HG03432 (cell line): ENCODE measurements at regions not wholly inside any gene's neighbourhood (a gene's known extent, or its start where the extent isn't known, plus 50 kb on each side); places are given as distances from the start of the nearest gene placed in this dataset.
"Not testable (repeated sequence)": the region's sequence is repeated elsewhere in the genome, so short reads cannot be mapped to it uniquely, and the experiment has no call there.

ENCODE experiments used
- ATAC-seq: cut with Tn5 transposase; IDR thresholded peaks from one replicate; pipeline ENCODE4 v1.9.1; 2021; ENCODE audit warnings: mild to moderate bottlenecking, moderate library complexity; ENCODE audit not compliant: unreplicated experiment

DNA sequence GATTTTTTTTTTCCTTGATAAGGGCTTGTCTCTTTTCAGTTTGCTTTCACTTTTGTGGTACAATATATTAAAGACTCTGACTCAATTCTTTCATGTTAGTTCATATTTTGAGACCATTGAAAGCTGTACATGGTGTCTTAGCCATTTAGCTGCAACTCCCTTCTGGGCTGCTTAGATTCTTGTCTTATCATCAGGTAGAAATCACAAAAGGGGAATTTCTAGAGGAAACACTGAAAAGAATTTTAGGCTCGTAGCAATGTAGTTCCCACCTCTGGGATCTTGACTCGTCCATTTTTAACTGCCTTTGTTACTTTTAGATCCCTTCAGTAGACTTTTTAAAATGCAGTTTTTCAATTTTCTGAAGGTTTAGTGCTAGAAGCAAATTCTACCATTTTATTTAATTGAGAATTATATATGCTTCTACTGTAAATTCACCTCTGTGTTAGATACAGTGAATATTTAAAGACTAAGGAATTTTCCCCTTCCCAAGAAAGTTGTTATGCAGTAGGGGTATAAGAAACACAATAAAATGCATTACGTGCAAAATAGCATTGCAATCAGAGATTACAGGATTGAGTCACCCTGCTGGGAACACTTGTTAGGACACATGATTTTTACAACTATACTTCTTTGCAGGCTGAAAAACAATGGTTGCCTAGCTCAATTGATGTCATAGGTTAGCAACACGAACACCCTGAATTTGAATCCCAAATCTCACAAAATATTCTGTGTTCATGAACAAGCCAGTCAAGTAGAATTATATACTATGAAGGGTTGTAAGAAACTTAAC, 772.7 kb downstream of the PDCD6IP start:
- no peak for ATAC-seq

DNA sequence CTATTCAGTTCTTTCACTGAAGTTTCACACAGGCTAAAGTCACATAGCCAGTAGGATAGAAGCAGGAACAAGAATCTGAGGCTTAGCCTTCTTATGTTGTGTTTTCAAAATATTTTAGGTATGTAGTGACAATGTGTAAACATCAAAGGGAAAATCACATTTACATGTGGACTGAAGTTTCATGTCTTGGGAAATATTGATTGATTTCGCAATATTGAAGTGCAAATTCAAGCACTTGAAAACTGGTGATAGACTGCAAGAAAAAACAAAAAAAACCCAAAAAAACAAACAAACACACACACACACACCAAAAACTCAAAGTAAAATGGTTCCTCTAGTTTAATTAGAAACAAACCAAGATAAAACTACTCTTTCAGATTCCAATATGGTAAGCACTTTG, 773.3 kb downstream of the PDCD6IP start:
- ATAC-seq, result no peak

DNA sequence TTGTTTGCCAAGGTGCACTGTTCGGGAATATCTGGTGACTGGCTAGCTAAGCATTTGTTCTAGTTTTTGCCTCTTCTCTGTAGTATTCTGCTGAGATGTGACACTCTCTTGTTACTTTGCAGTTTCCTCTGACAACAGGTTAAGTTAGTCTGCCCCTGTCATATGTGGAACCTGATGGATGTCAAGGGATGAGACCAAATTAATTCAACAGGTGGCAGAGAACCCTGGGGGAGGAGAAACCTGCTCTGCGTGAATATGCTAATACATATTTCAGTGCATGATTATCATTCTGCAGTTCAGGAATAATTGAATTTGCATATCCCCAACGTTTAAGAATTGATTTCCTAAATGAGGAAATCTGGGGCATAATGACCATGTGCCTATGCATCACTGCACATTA, 777.3 kb downstream of the PDCD6IP start:
- no peak for ATAC-seq

DNA sequence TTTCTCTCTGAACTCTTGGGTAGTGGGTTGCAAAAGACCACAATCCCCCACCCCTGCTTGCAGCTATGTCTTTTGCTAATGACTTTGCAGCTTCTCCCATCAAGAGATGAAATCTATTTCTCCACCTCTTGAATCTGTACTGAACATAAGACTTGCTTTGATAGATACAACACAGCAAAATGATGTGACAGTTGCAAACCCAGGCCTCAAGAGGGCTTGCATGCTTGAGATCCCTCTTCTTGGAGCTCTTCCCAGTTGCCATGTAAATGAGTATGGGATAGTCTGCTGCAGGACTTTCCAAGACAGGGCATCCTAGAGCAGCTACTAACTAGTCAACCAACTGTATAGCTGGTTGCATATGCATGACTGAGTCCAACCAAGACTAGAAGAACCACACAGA, 783.6 kb downstream of the PDCD6IP start:
- no peak for ATAC-seq

DNA sequence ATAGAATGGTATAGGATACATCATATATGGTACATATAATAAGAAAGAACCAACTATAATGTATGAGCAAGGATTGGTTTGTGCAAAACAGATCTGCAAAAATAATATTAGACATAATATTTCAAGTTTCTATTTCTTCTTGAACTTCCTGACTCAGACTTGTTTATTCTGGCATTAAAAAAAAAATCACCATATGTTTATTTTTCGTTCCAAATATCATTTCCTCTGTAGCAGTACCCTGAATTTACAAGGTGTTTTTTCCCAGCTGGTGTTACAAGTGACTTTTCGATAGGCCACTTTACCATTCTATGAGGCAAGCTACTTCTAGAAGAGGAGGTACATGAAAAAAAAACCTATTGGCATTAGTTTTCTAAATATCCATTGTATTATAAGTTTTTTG, 785.0 kb downstream of the PDCD6IP start:
- no peak for ATAC-seq

DNA sequence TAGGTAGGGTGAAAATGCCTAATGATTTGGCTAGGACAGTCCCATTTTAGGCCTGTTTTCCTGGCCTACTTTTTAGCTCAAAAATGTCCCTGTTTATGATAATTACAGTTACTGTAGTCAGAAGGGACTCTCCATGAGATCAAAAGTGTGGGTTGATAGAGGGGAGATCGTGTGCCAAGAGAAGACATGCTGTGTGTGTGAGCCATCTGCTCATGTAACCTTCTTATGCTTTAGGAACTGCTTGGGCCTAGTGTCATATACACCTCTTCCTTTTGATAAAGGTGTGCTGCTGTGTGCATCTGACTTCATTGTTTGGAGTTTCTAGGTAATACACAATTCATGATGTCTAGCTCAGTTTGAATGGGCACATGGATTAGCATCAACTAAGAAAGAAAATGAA, 786.5 kb downstream of the PDCD6IP start:
- ATAC-seq, result no peak

DNA sequence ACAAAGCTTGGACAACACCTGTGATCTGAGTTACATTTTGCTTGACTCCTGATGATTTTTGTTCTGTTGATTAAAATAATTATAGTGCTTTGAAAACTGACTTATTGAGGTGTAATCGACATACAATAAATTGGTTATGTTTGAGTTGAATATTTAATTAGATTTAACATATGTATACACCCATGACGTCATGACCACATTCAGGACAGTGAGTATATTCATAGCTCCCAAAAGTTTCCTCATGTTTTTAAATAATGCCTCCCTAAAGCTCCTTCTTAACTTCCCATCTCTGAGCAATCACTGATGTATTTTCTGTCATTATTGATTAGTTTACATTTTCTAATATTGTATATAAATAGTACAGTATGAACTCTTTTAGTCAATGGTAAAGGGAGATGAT, 801.2 kb downstream of the PDCD6IP start:
- ATAC-seq, result no peak

DNA sequence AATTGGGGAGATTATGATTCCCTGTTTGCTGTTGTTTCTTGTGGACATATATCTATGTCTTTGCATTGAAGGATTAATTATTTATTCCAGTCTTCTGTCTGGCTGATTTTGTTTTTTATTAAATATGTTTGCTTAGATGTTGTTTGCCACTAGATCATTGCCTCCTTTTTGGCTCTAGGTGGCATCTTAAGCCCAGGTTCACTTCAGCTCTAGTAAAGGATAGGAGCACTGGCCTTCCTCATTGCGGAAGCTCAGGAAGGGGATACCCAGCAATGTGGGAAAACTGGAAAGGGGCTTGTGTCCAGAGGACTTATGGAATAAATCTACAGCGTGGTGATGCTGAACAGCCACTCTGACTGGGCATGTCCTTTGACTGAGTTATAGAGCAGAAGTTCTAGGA, 821.6 kb downstream of the PDCD6IP start:
- ATAC-seq, result no peak

DNA sequence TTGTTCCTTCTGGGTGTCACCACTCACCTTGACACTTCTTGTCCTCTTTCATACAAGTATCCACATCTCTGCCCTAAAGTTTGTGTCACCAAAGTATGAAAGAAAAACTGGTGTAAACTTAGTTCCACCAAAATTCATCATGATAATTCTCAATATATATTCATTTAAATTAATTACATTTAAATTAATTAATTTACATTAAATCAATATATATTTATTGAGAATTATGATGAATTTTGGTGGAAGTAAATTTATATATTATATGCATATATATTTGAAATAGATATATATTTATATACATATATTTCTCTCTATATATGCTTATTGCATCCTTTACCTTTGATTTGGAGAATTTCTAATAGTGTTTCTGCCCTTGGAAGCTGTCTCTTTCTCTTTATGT, 828.3 kb downstream of the PDCD6IP start:
- ATAC-seq, result no peak

DNA sequence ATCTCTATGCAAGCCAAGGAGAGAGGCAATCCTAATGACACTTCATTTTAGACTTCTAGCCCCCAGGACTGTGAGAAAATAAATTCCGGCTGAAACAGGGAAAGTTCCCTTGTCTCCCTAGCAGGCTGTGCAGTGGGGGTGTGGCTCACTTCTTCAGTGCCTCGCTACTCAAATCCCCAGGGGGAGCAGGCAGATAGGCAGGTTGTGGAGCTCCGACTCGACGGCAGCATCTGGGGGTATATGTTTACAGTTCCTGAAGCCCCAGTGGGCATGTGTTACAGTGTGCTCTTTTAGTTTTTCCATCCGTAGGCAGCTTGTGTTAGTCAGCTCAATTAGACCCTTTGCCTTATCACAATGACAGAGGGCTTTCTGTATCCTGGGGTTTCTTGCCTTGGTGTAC, 836.5 kb downstream of the PDCD6IP start:
- no peak for ATAC-seq

DNA sequence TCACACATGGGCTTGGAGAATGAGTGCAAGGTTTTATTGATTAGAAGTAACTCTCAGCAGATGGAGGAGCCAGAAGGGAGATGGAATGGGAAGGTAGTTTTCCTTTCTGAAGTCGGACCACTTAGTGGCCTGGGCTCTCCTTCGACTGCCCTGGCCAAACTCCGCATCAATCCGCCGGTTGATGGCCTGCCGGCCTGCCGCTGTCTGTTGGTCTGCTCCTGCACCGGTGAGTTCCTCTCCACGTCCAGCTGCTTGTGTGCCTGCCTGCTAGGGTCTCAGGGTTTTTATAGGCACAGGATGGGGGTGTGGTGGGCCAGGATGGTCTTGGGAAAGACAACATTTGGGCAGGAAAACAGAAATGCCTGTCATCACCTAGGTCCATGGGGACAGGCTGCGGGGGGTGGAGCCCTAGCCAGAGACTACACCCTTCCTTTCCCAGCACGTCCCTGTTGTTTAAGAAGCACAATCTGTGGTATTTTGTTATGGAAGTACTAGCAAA, 837.0 kb downstream of the PDCD6IP start:
- no peak for ATAC-seq

DNA sequence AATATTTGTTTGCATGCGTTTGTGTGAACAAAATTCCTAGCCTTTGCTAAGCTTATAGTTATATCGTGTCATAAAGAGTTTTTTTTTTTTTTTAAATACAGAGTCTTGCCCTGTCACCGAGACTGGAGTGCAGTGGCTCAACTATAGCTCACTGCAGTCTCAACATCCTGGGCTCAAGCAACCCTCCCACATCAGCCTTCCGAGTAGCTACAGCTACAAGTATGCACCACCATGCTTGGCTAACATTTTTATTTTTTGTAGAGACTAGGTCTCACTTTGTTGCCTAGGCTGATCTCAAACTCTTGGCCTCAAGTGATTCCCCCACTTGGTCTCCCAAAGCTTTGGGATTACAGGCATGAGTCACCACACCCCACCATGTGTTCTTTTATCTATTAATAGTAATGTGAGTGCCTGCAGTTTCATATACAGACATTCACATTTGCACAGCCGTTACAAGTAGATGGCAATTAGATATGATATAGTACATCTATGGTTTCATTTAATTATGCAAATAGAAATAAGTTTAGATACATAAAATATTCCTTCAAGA, 848.6 kb downstream of the PDCD6IP start:
- ATAC-seq, result peak; percentile 45

DNA sequence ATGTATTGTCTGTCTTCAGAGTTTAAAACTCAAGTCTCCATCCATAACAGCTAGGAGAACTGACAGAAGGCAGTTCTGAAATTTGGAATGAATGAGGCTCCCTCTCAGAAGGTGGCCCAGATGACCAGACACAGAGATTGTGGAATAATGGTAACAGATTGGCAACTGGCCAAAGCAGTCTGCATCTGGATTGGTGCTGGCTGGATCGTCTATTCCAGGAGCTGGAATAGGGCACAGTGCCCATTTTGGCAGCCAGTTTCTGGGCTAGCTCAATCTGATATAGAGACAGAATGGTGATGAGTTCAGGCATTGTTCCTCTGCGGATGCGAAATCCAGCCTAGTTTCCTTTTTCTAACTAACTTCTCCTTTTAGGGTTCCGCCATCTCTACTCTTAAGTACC, 851.7 kb downstream of the PDCD6IP start:
- no peak for ATAC-seq

DNA sequence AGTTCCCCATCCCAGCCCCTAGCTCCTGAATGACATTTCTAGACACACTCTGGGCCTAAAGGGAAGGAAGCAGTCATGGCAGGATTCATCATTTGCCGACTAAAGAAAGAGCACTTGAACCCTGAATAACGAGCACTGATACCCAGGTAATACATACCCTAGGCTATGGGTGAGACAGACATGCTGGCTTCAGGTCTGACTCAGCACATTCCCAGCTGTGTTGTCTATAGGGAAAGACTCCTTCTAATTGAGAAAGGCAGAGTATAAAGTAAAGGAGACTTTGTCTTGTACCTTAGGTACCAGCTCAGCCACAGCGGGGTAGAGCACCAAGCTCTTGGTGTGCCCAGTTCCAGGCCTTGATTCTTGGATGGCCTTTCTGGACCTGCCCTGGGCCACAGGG, 870.5 kb downstream of the PDCD6IP start:
- ATAC-seq, result no peak

DNA sequence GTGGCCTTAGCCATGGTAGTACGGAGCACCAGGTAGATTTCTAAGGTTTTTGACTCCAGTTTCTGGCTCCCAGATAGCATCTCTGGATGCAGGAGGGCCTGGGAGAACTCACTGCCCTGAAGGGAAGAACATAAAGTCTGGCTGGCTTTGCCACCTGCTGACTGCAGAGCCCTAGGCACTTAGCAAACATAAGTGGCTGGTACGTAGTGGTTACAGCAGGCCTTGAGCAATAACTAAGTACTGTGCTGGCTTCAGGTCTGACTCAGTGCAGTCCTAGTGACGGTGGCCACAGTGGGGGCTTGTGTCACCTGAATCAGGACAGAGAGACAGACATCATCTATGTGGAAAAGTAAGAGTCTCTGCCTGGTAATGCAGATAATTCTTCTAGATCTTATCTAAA, 871.1 kb downstream of the PDCD6IP start:
- no peak for ATAC-seq

DNA sequence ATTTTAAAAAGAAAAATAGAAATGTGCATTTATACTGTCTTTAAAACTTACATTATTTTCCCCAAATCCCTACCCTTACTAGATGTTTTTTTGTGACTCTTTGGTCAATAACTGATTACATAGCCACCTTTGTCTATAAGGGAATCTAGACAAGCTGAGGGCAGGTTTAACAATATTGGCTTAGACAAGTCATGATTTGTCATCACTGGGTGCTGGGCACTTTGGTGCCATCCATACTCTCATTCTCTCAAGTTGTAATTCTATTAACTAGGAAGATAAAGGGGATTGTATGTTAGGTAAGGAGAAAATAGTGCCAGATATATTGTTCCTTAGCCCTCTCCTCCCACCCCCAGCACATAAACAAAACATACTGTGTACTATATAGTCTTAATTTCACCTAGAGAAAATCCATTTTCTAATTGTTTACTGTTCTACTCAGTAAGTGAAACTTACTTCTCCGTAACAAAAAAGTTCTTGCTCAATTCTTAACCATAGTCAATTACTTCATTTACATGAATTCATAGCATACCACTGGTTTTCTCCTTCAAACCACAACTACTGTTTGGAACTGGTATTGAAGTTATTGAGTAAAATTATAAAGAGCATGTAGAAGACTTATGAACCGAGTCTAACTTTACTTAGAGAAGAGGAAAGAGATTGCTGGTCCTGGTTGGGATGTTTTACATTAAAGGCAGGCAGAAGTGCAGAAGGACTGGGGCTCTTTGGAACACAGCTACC, 877.1 kb downstream of the PDCD6IP start:
- ATAC-seq, result no peak

DNA sequence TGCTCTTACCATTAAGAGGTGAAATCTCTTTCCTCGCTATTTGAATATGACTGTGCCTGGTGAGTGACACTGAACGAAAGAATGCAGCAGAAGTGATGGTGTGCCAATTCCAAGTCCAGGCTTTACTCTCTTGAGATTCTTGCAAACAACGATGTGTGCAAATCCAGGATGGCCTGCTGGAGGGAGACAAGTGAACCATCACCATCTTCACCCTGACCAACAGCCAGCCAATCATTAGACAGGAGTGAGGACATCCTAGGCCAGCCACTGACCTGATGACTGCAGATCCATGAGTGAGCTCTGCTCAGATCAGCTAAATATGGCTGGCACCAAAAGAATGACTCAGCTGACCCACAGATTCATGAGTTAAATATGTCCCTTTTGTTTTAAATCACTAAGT, 878.0 kb downstream of the PDCD6IP start:
- no peak for ATAC-seq

DNA sequence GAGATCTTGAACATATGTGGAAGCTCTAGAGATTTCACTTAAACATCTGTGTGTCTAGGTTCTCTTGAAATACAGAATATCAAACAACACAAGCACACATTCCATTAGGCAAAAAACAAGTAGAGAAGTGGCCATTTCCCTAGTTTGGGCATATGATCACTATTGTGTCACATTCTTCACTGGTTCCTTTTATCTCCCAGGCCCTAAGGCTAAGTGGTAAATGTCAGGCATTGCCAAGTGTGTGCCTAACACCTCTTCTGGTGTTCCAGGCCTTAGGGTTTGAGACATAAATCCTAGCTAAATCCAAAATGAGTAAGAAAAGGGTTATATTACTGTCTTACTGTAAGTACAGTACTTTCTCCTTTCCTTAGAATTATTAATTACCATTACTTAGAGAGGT, 880.1 kb downstream of the PDCD6IP start:
- ATAC-seq, result no peak

DNA sequence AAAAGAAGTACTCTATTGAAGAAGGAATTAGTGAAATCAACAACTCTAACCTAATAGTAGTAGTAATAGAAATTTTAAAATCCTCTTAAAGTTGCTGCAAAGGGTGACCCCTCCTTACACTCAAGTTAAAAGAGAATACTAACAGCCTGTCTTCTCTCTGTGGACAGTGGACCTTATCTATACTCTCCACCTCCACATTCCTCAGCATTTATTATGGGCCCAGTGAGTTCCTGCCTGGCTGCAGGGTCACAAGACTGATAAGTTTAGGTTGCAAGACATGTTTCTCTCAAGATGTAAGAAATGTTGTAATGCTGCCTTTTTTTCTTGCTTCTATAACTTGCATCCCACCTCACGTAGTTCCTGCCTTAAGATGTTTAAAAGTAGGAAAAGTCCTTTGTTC, 880.6 kb downstream of the PDCD6IP start:
- ATAC-seq, result not testable (repeated sequence)

DNA sequence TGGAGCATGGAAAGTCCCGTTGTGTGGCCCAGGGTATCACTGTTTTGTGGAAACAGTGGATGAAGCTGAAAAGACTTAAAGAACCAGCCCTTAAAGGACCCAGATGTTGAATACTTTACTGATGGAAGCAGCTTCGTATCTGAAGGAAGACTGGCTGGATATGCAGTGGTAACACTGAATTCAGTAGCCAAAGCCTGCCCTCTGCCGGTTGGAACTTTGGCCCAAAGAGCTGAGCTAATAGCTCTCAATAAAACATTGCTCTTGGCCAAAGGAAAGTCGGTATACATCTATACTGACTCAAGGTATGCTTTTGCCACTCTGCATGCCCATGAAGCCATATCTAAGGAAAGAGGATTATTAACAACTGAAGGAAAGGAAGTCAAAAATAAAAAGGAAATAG, 885.4 kb downstream of the PDCD6IP start:
- ATAC-seq, result peak; percentile 72

DNA sequence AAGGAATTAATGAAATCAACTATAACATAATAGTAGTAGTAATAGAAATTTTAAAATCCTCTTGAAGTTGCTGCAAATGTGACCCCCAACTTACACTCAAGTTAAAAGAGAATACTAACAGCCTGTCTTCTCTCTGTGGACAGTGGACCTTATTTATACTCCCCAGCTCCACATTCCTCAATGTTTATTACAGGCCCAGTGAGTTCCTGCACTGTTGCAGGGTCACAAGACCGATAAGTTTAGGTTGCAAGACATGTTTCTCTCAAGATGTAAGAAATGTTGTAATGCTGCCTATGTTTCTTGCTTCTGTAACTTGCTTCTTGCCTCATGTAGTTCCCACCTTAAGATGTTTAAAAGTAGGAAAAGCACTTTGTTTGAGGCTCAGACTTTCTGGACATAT, 888.1 kb downstream of the PDCD6IP start:
- ATAC-seq, result no peak

DNA sequence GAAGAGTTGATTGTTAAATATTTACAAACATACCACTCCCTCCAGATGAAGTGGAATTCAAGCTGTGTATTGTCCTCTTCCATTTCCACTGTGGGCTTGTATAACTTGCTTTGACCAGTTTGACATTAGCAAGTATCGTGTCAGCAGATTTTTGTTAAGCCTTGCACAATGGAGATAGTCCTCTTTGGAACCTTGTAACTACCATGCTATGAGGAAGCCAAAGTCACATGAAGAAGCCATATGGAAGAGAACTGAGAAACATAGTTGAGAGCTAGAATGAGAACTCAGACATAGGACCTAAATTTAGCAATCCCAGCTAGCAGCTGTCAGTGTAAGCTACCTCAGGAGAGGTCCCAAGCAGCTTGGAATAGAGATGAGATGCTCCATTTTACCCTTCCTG, 889.2 kb downstream of the PDCD6IP start:
- ATAC-seq, result no peak
